ENCODE measurements at regions not wholly inside any gene's neighbourhood (a gene's known extent, or its start where the extent isn't known, plus 50 kb on each side); places are given as distances from the start of the nearest gene placed in this dataset.

- TF ChIP-seq NFRKB (IDR thresholded peaks at IDR 0.05) (no peak), TARDBP (IDR thresholded peaks at IDR 0.05) (no peak), LEF1 (IDR thresholded peaks at IDR 0.05; ENCODE audit: borderline replicate concordance) (no peak), BHLHE40 (IDR thresholded peaks at IDR 0.05; ENCODE audit: borderline replicate concordance) (no peak), ELF4 (IDR thresholded peaks at IDR 0.05) (no peak), SUZ12 (IDR thresholded peaks at IDR 0.05) (no peak), ZNF384 (IDR thresholded peaks at IDR 0.05) (no peak), CTBP1 (IDR thresholded peaks at IDR 0.05; ENCODE audit: borderline replicate concordance) (no peak), SP1 (IDR thresholded peaks at IDR 0.05) (no peak), FOXK2 (IDR thresholded peaks at IDR 0.05) (no peak), PKNOX1 (IDR thresholded peaks at IDR 0.05) (no peak), FOXM1 (IDR thresholded peaks at IDR 0.05; ENCODE audit: borderline replicate concordance) (no peak), ARNT (IDR thresholded peaks at IDR 0.05) (no peak), L3MBTL2 (conservative IDR thresholded peaks at IDR 0.05) (no peak), HDGF (IDR thresholded peaks at IDR 0.05; ENCODE audit: borderline replicate concordance) (no peak), FOXA1 (IDR thresholded peaks at IDR 0.05) (no peak)
- ChIA-PET CTCF (no interaction called here), POLR2A (no interaction called here)
These were observed 102.3 kb downstream of the SIK1 start for GRCh38 chr21:43324596-43324995.

GRCh38 chr21:43323244-43324005 lies 103.5 kb downstream of the SIK1 start:
- POLR2A ChIA-PET: no interaction called here

More at GRCh38 chr21:43324596-43324995, 102.3 kb downstream of the SIK1 start:
- DNase-seq (ENCODE audit: extremely low spot score): no peak

GRCh38 chr21:43322805-43323204 lies 104.1 kb downstream of the SIK1 start:
- no peak for DNase-seq (ENCODE audit: extremely low spot score)
- ChIA-PET CTCF (interaction anchor here (0.7 kb wide), 1 partner anchor 323 kb away, joined by 3 read pairs; no protein-coding TSS in a partner anchor), POLR2A (no interaction called here)
- no peak for TF ChIP-seq LEF1 (IDR thresholded peaks at IDR 0.05; ENCODE audit: borderline replicate concordance)

More at GRCh38 chr21:43323244-43324005, 103.5 kb downstream of the SIK1 start:
- TF ChIP-seq ELF4 (IDR thresholded peaks at IDR 0.05): no peak
- no peak for TF ChIP-seq FOXA1 (IDR thresholded peaks at IDR 0.05)
- CTCF ChIA-PET: interaction anchor here (0.7 kb wide), 1 partner anchor 322 kb away, joined by 3 read pairs; no protein-coding TSS in a partner anchor
- no peak for DNase-seq (ENCODE audit: extremely low spot score)

- TF ChIP-seq L3MBTL2 (conservative IDR thresholded peaks at IDR 0.05): no peak
- CTCF ChIA-PET: no interaction called here
- DNase-seq (ENCODE audit: extremely low spot score): no peak
- POLR2A ChIA-PET: no interaction called here
These were observed 104.6 kb downstream of the SIK1 start for GRCh38 chr21:43322311-43322710.

GRCh38 chr21:43321611-43322010 lies 105.3 kb downstream of the SIK1 start:
- ChIA-PET POLR2A (interaction anchor here (1.0 kb wide), 1 partner anchor 9 kb away, joined by 3 read pairs; no protein-coding TSS in a partner anchor), CTCF (interaction anchor here (0.7 kb wide), 1 partner anchor 10 kb away, joined by 3 read pairs; no protein-coding TSS in a partner anchor)
- DNase-seq (ENCODE audit: extremely low spot score): no peak
- TF ChIP-seq NFRKB (IDR thresholded peaks at IDR 0.05): no peak
- TF ChIP-seq ARNT (IDR thresholded peaks at IDR 0.05): no peak
- no peak for TF ChIP-seq CTBP1 (IDR thresholded peaks at IDR 0.05; ENCODE audit: borderline replicate concordance)
- no peak for TF ChIP-seq BHLHE40 (IDR thresholded peaks at IDR 0.05; ENCODE audit: borderline replicate concordance)
- no peak for TF ChIP-seq FOXK2 (IDR thresholded peaks at IDR 0.05)
- TF ChIP-seq ZNF384 (IDR thresholded peaks at IDR 0.05): no peak

GRCh38 chr21:43321111-43321510 lies 105.8 kb downstream of the SIK1 start:
- TF ChIP-seq FOXA1 (IDR thresholded peaks at IDR 0.05): no peak
- no peak for TF ChIP-seq ZNF384 (IDR thresholded peaks at IDR 0.05)
- no peak for TF ChIP-seq FOXK2 (IDR thresholded peaks at IDR 0.05)
- ChIA-PET CTCF (interaction anchor here (0.7 kb wide), 2 partner anchors 9 to 10 kb away, joined by 3 read pairs; no protein-coding TSS in a partner anchor), POLR2A (interaction anchor here (1.0 kb wide), 1 partner anchor 9 kb away, joined by 3 read pairs; no protein-coding TSS in a partner anchor)
- DNase-seq (ENCODE audit: extremely low spot score): no peak

- DNase-seq (ENCODE audit: extremely low spot score): no peak
- ChIA-PET POLR2A (interaction anchor here (1.0 kb wide), 1 partner anchor 8 kb away, joined by 3 read pairs; no protein-coding TSS in a partner anchor), CTCF (interaction anchor here (0.7 kb wide), 1 partner anchor 8 kb away, joined by 3 read pairs; no protein-coding TSS in a partner anchor)
- no peak for TF ChIP-seq TARDBP (IDR thresholded peaks at IDR 0.05)
- TF ChIP-seq FOXK2 (IDR thresholded peaks at IDR 0.05): no peak
- no peak for TF ChIP-seq FOXM1 (IDR thresholded peaks at IDR 0.05; ENCODE audit: borderline replicate concordance)
- no peak for TF ChIP-seq HDGF (IDR thresholded peaks at IDR 0.05; ENCODE audit: borderline replicate concordance)
- TF ChIP-seq ZNF384 (IDR thresholded peaks at IDR 0.05): no peak
- TF ChIP-seq BHLHE40 (IDR thresholded peaks at IDR 0.05; ENCODE audit: borderline replicate concordance): no peak
- no peak for TF ChIP-seq LEF1 (IDR thresholded peaks at IDR 0.05; ENCODE audit: borderline replicate concordance)
- no peak for TF ChIP-seq NFRKB (IDR thresholded peaks at IDR 0.05)
These were observed 106.4 kb downstream of the SIK1 start for GRCh38 chr21:43320526-43320925.

Data from HEK293T (cell line).